Fibroblast of lung (primary cell): ENCODE measurements at regions not wholly inside any gene's neighbourhood (a gene's known extent, or its start where the extent isn't known, plus 50 kb on each side); places are given as distances from the start of the nearest gene placed in this dataset.

Source experiments
- CTCF ChIP-seq, 2 donors: IDR thresholded peaks in 1 of 2; conservative IDR thresholded peaks in 1 of 2; 1 replicate in 1 of 2; 2 replicates in 1 of 2; pipeline ENCODE4 v1.5.1; 2011 to 2012; ENCODE audit warnings: low read length in 2 of 2, control low read depth in 1 of 2, inconsistent platforms in 1 of 2, low read depth in 1 of 2, mild to moderate bottlenecking in 1 of 2
- EZH2 ChIP-seq: IDR thresholded peaks from 2 replicates; pipeline ENCODE4 v1.5.1; 2012; ENCODE audit warnings: low read length, control low read depth, mild to moderate bottlenecking; ENCODE audit errors: missing control alignments

GRCh38 chr11:15696069-15696468 lies 581.3 kb downstream of the INSC start:
- no peak for TF ChIP-seq CTCF (conservative IDR thresholded peaks at IDR 0.05 in 1 of 2, IDR thresholded peaks at IDR 0.05 in 1 of 2; ENCODE audit: low read depth in 1 of 2, low read length in 2 of 2)
- TF ChIP-seq EZH2 = no peak
